BLaER1 (cell line): ENCODE measurements at regions not wholly inside any gene's neighbourhood (a gene's known extent, or its start where the extent isn't known, plus 50 kb on each side); places are given as distances from the start of the nearest gene placed in this dataset.

Experiments used
- H3K27ac ChIP-seq: shearing (Covaris generic); formaldehyde crosslinking; 2 replicates; pipeline ENCODE4 v1.8.1; 2022
- H3K27me3 ChIP-seq: shearing (Covaris generic); formaldehyde crosslinking; 2 replicates; pipeline ENCODE4 v1.8.1; 2022
- H3K36me3 ChIP-seq: shearing (Covaris generic); formaldehyde crosslinking; 2 replicates; pipeline ENCODE4 v1.8.1; 2022
- H3K4me1 ChIP-seq: shearing (Covaris generic); formaldehyde crosslinking; 2 replicates; pipeline ENCODE4 v1.8.1; 2022
- H3K4me2 ChIP-seq: shearing (Covaris generic); formaldehyde crosslinking; 2 replicates; pipeline ENCODE4 v1.8.1; 2022
- H3K4me3 ChIP-seq: shearing (Covaris generic); formaldehyde crosslinking; 2 replicates; pipeline ENCODE4 v1.8.1; 2022
- H3K9ac ChIP-seq: shearing (Covaris generic); formaldehyde crosslinking; 2 replicates; pipeline ENCODE4 v1.8.1; 2022
- H3K9me3 ChIP-seq: shearing (Covaris generic); formaldehyde crosslinking; 2 replicates; pipeline ENCODE4 v1.8.1; 2022
- H4K20me1 ChIP-seq: shearing (Covaris generic); formaldehyde crosslinking; 2 replicates; pipeline ENCODE4 v1.8.1; 2022
- Cebpa-rat ChIP-seq: shearing (Covaris generic); IDR thresholded peaks from 2 replicates; pipeline ENCODE4 v1.8.1; 2022

- Histone ChIP-seq H3K4me2 (no peak overlapping the region), H3K36me3 (no peaks in the 10 kb centered on the region), H3K4me1 (peaks cover 8% of the 10 kb centered on the region), H3K4me3 (no peak overlapping the region), H3K9me3 (peaks cover 26% of the 10 kb centered on the region), H3K9ac (no peak overlapping the region), H4K20me1 (no peaks in the 10 kb centered on the region), H3K27ac (no peak overlapping the region), H3K27me3 (no peaks in the 10 kb centered on the region)
- no peak for TF ChIP-seq Cebpa-rat
Observed at GRCh38 chr17:73929860-73930430, 273.5 kb upstream of the RPL38 start.

- H3K4me3 ChIP-seq: no peak overlapping the region
- H3K4me2 ChIP-seq: no peak overlapping the region
- no peaks in the 10 kb centered on the region for H3K36me3 ChIP-seq
- 0 out of 2 replicates have a peak, but pooled peaks cover 6% of the 10 kb centered on the region for H3K4me1 ChIP-seq
- no peak overlapping the region for H3K9ac ChIP-seq
- H4K20me1 ChIP-seq: no peaks in the 10 kb centered on the region
- H3K9me3 ChIP-seq: peaks cover 17% of the 10 kb centered on the region
- H3K27me3 ChIP-seq: no peaks in the 10 kb centered on the region
- no peak overlapping the region for H3K27ac ChIP-seq
- TF ChIP-seq Cebpa-rat: no peak
Observed at GRCh38 chr17:73932216-73932749, 271.2 kb upstream of the RPL38 start.

DNA sequence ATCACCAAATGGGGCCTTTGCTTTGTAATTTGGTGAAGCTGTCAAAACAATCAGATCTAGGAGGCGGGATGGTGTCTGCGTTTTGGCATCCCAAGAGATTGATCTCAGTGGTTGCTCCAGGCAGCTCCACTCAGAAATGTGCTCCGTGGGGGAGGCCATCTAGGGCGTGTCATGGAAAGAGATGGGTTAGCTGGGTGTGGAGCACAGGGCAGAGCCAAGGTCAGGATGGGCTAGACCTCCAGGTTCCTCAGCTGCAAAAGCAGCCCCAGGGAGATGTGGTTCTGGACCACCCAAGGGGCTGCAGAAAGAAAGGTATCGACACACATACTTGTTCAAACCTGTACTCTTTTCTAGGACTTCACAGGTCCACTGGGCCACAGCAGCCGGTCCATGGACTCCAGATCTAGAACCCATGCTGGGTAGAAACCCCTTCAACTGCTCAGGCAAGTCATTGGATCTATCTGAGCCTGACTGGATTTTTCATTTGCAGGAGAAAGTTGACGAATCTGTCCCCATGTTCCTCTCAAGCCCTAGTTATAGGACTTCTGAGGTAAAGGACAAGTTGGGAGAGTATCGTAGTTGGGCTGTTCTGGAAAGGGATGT is 270.2 kb upstream of the RPL38 start:
- Histone ChIP-seq H3K9me3 (peaks cover 8% of the 10 kb centered on the region), H3K36me3 (no peaks in the 10 kb centered on the region), H3K4me3 (no peak overlapping the region), H3K4me1 (0 out of 2 replicates have a peak, but pooled peaks cover 6% of the 10 kb centered on the region), H3K27me3 (no peaks in the 10 kb centered on the region), H3K27ac (no peak overlapping the region), H3K9ac (no peak overlapping the region), H4K20me1 (no peaks in the 10 kb centered on the region), H3K4me2 (no peak overlapping the region)
- TF ChIP-seq Cebpa-rat: no peak

GRCh38 chr17:73933871-73934270 is 269.6 kb upstream of the RPL38 start:
- Histone ChIP-seq H3K9me3 (peaks cover 1% of the 10 kb centered on the region; the same call in 1 of the 2 replicates), H3K4me1 (0 out of 2 replicates have a peak, but pooled peaks cover 6% of the 10 kb centered on the region), H3K27ac (no peak overlapping the region), H3K27me3 (no peaks in the 10 kb centered on the region), H3K4me3 (no peak overlapping the region), H4K20me1 (no peaks in the 10 kb centered on the region), H3K9ac (no peak overlapping the region), H3K36me3 (no peaks in the 10 kb centered on the region), H3K4me2 (no peak overlapping the region)
- no peak for TF ChIP-seq Cebpa-rat

DNA sequence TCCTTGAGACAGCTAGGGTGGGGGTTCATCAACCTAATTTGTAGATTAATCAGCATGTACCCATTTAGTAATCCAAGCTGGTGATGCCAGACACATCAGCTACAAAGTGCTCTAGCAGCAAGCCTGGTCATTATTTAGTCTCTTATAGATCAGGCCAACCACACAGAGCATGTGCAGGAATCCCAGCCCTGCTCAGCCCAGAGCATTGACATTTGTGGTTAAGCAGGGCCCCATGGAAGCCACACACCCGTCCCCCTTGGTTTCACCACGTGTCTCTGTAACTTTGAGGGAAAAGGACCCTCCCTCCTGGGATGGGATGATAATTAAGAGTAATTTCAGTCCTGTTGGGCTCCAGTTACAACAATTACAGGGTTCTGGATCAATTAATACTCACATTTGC is 268.8 kb upstream of the RPL38 start:
- H3K27ac ChIP-seq: no peak overlapping the region
- H3K9me3 ChIP-seq: no peaks in the 10 kb centered on the region
- no peaks in the 10 kb centered on the region for H4K20me1 ChIP-seq
- no peak overlapping the region for H3K4me3 ChIP-seq
- TF ChIP-seq Cebpa-rat: no peak
- no peak overlapping the region for H3K9ac ChIP-seq
- H3K27me3 ChIP-seq: no peaks in the 10 kb centered on the region
- no peak overlapping the region for H3K4me2 ChIP-seq
- 0 out of 2 replicates have a peak, but pooled peaks cover 6% of the 10 kb centered on the region for H3K4me1 ChIP-seq
- no peaks in the 10 kb centered on the region for H3K36me3 ChIP-seq

GRCh38 chr17:73936908-73937627 is 266.4 kb upstream of the RPL38 start:
- H3K9ac ChIP-seq: no peak overlapping the region
- H3K27ac ChIP-seq: no peak overlapping the region
- no peaks in the 10 kb centered on the region for H3K36me3 ChIP-seq
- no peak overlapping the region for H3K4me2 ChIP-seq
- H3K4me1 ChIP-seq: 0 out of 2 replicates have a peak, but pooled peaks cover 6% of the 10 kb centered on the region
- H3K9me3 ChIP-seq: no peaks in the 10 kb centered on the region
- H3K4me3 ChIP-seq: no peak overlapping the region
- no peaks in the 10 kb centered on the region for H3K27me3 ChIP-seq
- no peaks in the 10 kb centered on the region for H4K20me1 ChIP-seq
- TF ChIP-seq Cebpa-rat: no peak

- Histone ChIP-seq H3K27ac (no peak overlapping the region), H3K4me2 (no peak overlapping the region), H3K4me1 (0 out of 2 replicates have a peak, but pooled peaks cover 6% of the 10 kb centered on the region), H3K36me3 (no peaks in the 10 kb centered on the region), H3K9me3 (no peaks in the 10 kb centered on the region), H3K27me3 (no peaks in the 10 kb centered on the region), H3K9ac (no peak overlapping the region), H4K20me1 (no peaks in the 10 kb centered on the region), H3K4me3 (no peak overlapping the region)
- TF ChIP-seq Cebpa-rat: no peak
Observed at GRCh38 chr17:73938706-73939105, 264.8 kb upstream of the RPL38 start.

DNA sequence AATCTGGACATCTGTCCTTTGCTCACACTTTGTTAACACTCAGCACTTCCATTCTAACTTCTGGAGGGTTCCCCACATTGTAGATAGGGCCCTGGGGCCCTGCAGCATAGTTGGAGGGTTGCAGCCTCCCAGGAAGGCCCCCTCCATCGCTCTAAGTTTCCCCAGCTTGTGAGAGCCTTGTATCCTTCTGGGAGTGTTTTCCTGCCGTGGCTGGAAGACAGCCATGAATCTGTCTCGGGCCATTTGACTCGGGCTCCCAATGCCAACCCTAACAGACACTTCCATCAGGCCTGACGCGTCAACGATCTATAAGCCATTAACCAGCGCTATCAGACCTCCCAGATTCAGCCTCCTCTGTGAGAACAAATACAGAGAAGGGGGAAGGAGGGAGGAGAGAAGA is 263.7 kb upstream of the RPL38 start:
- no peak overlapping the region for H3K9ac ChIP-seq
- no peaks in the 10 kb centered on the region for H4K20me1 ChIP-seq
- H3K4me2 ChIP-seq: no peak overlapping the region
- no peaks in the 10 kb centered on the region for H3K9me3 ChIP-seq
- no peaks in the 10 kb centered on the region for H3K36me3 ChIP-seq
- TF ChIP-seq Cebpa-rat: no peak
- no peaks in the 10 kb centered on the region for H3K27me3 ChIP-seq
- H3K4me3 ChIP-seq: no peak overlapping the region
- 0 out of 2 replicates have a peak, but pooled peaks cover 3% of the 10 kb centered on the region for H3K4me1 ChIP-seq
- H3K27ac ChIP-seq: no peak overlapping the region

DNA sequence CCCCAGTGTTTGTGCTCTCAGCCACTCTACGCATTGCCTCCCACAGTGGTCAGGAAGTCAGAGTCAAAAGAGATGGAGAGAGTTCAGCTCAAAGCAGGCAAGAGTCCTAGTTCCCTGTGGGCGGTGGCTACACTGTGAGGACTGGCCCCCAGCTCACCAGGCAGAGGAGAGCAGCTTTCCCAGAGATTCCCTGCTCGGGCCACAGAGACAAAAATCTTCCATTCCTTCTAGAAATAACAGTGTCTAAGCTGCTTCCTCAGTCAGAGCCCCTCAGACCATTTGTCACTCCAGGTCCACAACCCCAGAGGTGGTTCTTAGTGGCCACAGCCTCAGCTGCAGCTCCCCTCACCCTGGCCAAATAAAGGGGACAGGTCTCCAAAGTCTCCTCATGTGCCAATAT is 263.0 kb upstream of the RPL38 start:
- Histone ChIP-seq H3K9me3 (no peaks in the 10 kb centered on the region), H3K4me3 (no peak overlapping the region), H3K27ac (no peak overlapping the region), H3K36me3 (no peaks in the 10 kb centered on the region), H3K4me2 (no peak overlapping the region), H3K9ac (no peak overlapping the region), H4K20me1 (no peaks in the 10 kb centered on the region), H3K27me3 (no peaks in the 10 kb centered on the region), H3K4me1 (no peaks in the 10 kb centered on the region)
- TF ChIP-seq Cebpa-rat: no peak

- Histone ChIP-seq H3K4me1 (no peaks in the 10 kb centered on the region), H3K27me3 (no peaks in the 10 kb centered on the region), H3K36me3 (no peaks in the 10 kb centered on the region), H3K4me3 (no peak overlapping the region), H3K9ac (no peak overlapping the region), H3K9me3 (no peaks in the 10 kb centered on the region), H3K4me2 (no peak overlapping the region), H4K20me1 (no peaks in the 10 kb centered on the region), H3K27ac (no peak overlapping the region)
- TF ChIP-seq Cebpa-rat: no peak
Observed at GRCh38 chr17:73941919-73942530, 261.5 kb upstream of the RPL38 start.
